HepG2 (cell line): ENCODE measurements at regions not wholly inside any gene's neighbourhood (a gene's known extent, or its start where the extent isn't known, plus 50 kb on each side); places are given as distances from the start of the nearest gene placed in this dataset.

Experiments used
- AHR ChIP-seq: IDR thresholded peaks from 2 replicates; pipeline ENCODE4 v1.6.1; 2018; ENCODE audit warnings: missing genetic modification reagents, missing compliant biosample characterization
- ATF3 ChIP-seq: sonication (generic); formaldehyde crosslinking; IDR thresholded peaks from 2 replicates; pipeline ENCODE4 v1.4.0; 2020; ENCODE audit warnings: missing genetic modification reagents
- CAMTA2 ChIP-seq: sonication (generic); formaldehyde crosslinking; IDR thresholded peaks from 2 replicates; pipeline ENCODE4 v1.4.0; 2020; ENCODE audit warnings: mild to moderate bottlenecking, missing genetic modification reagents, borderline replicate concordance
- CBX5 ChIP-seq: sonication (generic); formaldehyde crosslinking; IDR thresholded peaks from 2 replicates; pipeline ENCODE4 v1.4.0; 2020; ENCODE audit warnings: missing genetic modification reagents, borderline replicate concordance
- FIP1L1 ChIP-seq: fragments of 200-400 bp; formaldehyde crosslinking; IDR thresholded peaks from 2 replicates; pipeline ENCODE4 v1.6.1; 2018; ENCODE audit warnings: low read depth, mild to moderate bottlenecking, low read length, moderate library complexity, borderline replicate concordance; ENCODE audit not compliant: insufficient read depth
- FOXA1 ChIP-seq, 2 experiments: fragments of 450-650 bp in 1 of 2; sonication (generic) in 1 of 2; formaldehyde crosslinking in 1 of 2; IDR thresholded peaks; 2 replicates each; pipeline versions ENCODE4 v1.4.0 to v1.6.1; 2016 to 2020; ENCODE audit warnings: missing genetic modification reagents in 1 of 2
- FOXA3 ChIP-seq: IDR thresholded peaks from 2 replicates; pipeline ENCODE4 v1.6.1; 2016; ENCODE audit warnings: missing genetic modification reagents, missing compliant biosample characterization
- GPN1 ChIP-seq: sonication (generic); formaldehyde crosslinking; IDR thresholded peaks from 2 replicates; pipeline ENCODE4 v1.5.1; 2020; ENCODE audit warnings: missing genetic modification reagents, borderline replicate concordance
- KDM4B ChIP-seq: sonication (generic); formaldehyde crosslinking; IDR thresholded peaks from 2 replicates; pipeline ENCODE4 v1.4.0; 2020; ENCODE audit warnings: missing genetic modification reagents
- MED1 ChIP-seq: sonication (generic); formaldehyde crosslinking; IDR thresholded peaks from 2 replicates; pipeline ENCODE4 v1.4.0; 2020; ENCODE audit warnings: missing genetic modification reagents
- PLSCR1 ChIP-seq: sonication (generic); formaldehyde crosslinking; IDR thresholded peaks from 2 replicates; pipeline ENCODE4 v1.5.0; 2020; ENCODE audit warnings: missing genetic modification reagents, mild to moderate bottlenecking, borderline replicate concordance
- PRDM4 ChIP-seq: sonication (generic); formaldehyde crosslinking; IDR thresholded peaks from 2 replicates; pipeline ENCODE4 v1.9.0; 2021; ENCODE audit warnings: missing genetic modification reagents, borderline replicate concordance
- SP4 ChIP-seq: sonication (generic); formaldehyde crosslinking; IDR thresholded peaks from 2 replicates; pipeline ENCODE4 v1.8.1; 2023; ENCODE audit warnings: mild to moderate bottlenecking, missing genetic modification reagents
- SUZ12 ChIP-seq: fragments of 150-350 bp; IDR thresholded peaks from 2 replicates; pipeline ENCODE4 v1.6.1; 2014; ENCODE audit warnings: low read depth, low read length
- TAF1 ChIP-seq: sonication (generic); formaldehyde crosslinking; IDR thresholded peaks from 2 replicates; pipeline ENCODE4 v1.4.0; 2020; ENCODE audit warnings: missing genetic modification reagents
- TBP ChIP-seq: sonication (generic); formaldehyde crosslinking; IDR thresholded peaks from 2 replicates; pipeline ENCODE4 v1.5.0; 2020; ENCODE audit warnings: missing genetic modification reagents
- THYN1 ChIP-seq: sonication (generic); formaldehyde crosslinking; IDR thresholded peaks from 2 replicates; pipeline ENCODE4 v1.8.1; 2023; ENCODE audit warnings: low read depth, mild to moderate bottlenecking, moderate library complexity, missing genetic modification reagents, borderline replicate concordance
- ZBTB1 ChIP-seq: sonication (generic); formaldehyde crosslinking; IDR thresholded peaks from 2 replicates; pipeline ENCODE4 v1.4.0; 2020; ENCODE audit warnings: missing genetic modification reagents, borderline replicate concordance
- ZFP36 ChIP-seq: fragments of 150-350 bp; IDR thresholded peaks from 2 replicates; pipeline ENCODE4 v1.6.1; 2018; ENCODE audit warnings: borderline replicate concordance, low read length, low read depth; ENCODE audit not compliant: partially characterized antibody
- ZNF510 ChIP-seq: sonication (generic); formaldehyde crosslinking; IDR thresholded peaks from 2 replicates; pipeline ENCODE4 v1.4.0; 2020; ENCODE audit warnings: low read depth, mild to moderate bottlenecking, missing genetic modification reagents
- ZNF720 ChIP-seq: sonication (generic); formaldehyde crosslinking; IDR thresholded peaks from 2 replicates; pipeline ENCODE4 v1.4.0; 2020; ENCODE audit warnings: missing genetic modification reagents
- ZNF777 ChIP-seq: sonication (generic); formaldehyde crosslinking; IDR thresholded peaks from 2 replicates; pipeline ENCODE4 v1.4.0; 2020; ENCODE audit warnings: missing genetic modification reagents
- TF ChIP-seq, protein P1 (sequence below): IDR thresholded peaks from 2 replicates; pipeline ENCODE4 v1.6.1; 2016; ENCODE audit warnings: mild to moderate bottlenecking, missing biosample characterization, missing genetic modification reagents
- TF ChIP-seq, protein P2 (sequence below): sonication (generic); formaldehyde crosslinking; IDR thresholded peaks from 2 replicates; pipeline ENCODE4 v1.5.0; 2020; ENCODE audit warnings: missing genetic modification reagents
- TF ChIP-seq, protein P3 (sequence below): sonication (generic); formaldehyde crosslinking; IDR thresholded peaks from 2 replicates; pipeline ENCODE4 v1.5.0; 2020; ENCODE audit warnings: missing genetic modification reagents

DNA sequence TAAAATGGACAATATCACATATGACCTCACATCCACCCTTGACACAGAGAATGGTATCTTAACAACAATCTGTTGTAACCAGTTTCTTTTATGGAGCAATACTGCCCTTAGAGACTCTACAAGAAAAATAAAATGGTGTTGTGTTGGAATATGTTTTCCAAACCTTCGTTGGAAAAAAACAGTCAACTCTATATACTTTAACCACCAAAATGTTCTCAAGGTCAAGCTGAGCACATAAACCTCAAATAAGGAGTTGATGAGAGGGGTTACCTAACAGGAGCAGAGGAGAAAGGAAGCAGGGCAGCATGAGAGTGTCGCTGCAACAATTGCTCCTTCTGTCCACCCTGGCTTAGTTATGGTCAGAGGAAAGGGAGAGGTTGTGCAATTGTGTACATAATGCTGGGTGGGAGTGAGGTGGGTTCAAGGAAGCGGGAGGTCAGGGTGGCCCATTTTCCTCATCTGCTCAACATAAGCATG is 179.2 kb upstream of the BMP4 start (continued):
- TF ChIP-seq ZNF720 (CRISPR knock-in tag), result no peak
- no peak for TF ChIP-seq ZNF510
- no peak for TF ChIP-seq ZFP36
- no peak for TF ChIP-seq ZBTB1 (CRISPR knock-in tag)
- TF ChIP-seq ATF3 (CRISPR knock-in tag), result peak; percentile 49; the same call in 1 of the 2 replicates
- no peak for TF ChIP-seq CAMTA2 (CRISPR knock-in tag)
- TF ChIP-seq FIP1L1, result no peak
- TF ChIP-seq, protein P1, sequence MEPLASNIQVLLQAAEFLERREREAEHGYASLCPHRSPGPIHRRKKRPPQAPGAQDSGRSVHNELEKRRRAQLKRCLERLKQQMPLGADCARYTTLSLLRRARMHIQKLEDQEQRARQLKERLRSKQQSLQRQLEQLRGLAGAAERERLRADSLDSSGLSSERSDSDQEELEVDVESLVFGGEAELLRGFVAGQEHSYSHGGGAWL (CRISPR knock-in tag), result no peak
- TF ChIP-seq CBX5, result peak; percentile 93; the same call in 1 of the 2 replicates
- TF ChIP-seq THYN1 (CRISPR knock-in tag), result no peak
- TF ChIP-seq, protein P2, sequence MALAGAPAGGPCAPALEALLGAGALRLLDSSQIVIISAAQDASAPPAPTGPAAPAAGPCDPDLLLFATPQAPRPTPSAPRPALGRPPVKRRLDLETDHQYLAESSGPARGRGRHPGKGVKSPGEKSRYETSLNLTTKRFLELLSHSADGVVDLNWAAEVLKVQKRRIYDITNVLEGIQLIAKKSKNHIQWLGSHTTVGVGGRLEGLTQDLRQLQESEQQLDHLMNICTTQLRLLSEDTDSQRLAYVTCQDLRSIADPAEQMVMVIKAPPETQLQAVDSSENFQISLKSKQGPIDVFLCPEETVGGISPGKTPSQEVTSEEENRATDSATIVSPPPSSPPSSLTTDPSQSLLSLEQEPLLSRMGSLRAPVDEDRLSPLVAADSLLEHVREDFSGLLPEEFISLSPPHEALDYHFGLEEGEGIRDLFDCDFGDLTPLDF (CRISPR knock-in tag), result no peak
- no peak for TF ChIP-seq ZNF777 (CRISPR knock-in tag)
- TF ChIP-seq AHR (CRISPR knock-in tag), result no peak
- TF ChIP-seq SUZ12, result no peak
- no peak for TF ChIP-seq TAF1 (CRISPR knock-in tag)
- no peak for TF ChIP-seq SP4
- peak; percentile 55; the same call in 1 of the 2 replicates for TF ChIP-seq KDM4B (CRISPR knock-in tag)
- no peak for TF ChIP-seq FOXA1 (IDR thresholded peaks at IDR 0.05)
- peak; percentile 95 for TF ChIP-seq FOXA1 (CRISPR knock-in tag; IDR thresholded peaks at IDR 0.05)
- no peak for TF ChIP-seq TBP (CRISPR knock-in tag)
- no peak for TF ChIP-seq PRDM4 (CRISPR knock-in tag)
- peak; percentile 98 for TF ChIP-seq MED1
- TF ChIP-seq, protein P3, sequence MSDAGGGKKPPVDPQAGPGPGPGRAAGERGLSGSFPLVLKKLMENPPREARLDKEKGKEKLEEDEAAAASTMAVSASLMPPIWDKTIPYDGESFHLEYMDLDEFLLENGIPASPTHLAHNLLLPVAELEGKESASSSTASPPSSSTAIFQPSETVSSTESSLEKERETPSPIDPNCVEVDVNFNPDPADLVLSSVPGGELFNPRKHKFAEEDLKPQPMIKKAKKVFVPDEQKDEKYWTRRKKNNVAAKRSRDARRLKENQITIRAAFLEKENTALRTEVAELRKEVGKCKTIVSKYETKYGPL (CRISPR knock-in tag), result peak; percentile 89; the same call in 1 of the 2 replicates
- TF ChIP-seq GPN1 (CRISPR knock-in tag), result no peak
- no peak for TF ChIP-seq PLSCR1 (CRISPR knock-in tag)
- peak; percentile 98 for TF ChIP-seq FOXA3
